ENCODE measurements at regions not wholly inside any gene's neighbourhood (a gene's known extent, or its start where the extent isn't known, plus 50 kb on each side); places are given as distances from the start of the nearest gene placed in this dataset.

- no peak for TF ChIP-seq FOXA1 (IDR thresholded peaks at IDR 0.05)
- no peak for TF ChIP-seq TARDBP (IDR thresholded peaks at IDR 0.05)
- no peak for TF ChIP-seq FOXK2 (IDR thresholded peaks at IDR 0.05)
- no peak for TF ChIP-seq SP1 (IDR thresholded peaks at IDR 0.05)
- TF ChIP-seq SUZ12 (IDR thresholded peaks at IDR 0.05), result no peak
- no peak for TF ChIP-seq HDGF (IDR thresholded peaks at IDR 0.05; ENCODE audit: borderline replicate concordance)
- TF ChIP-seq, protein P1, sequence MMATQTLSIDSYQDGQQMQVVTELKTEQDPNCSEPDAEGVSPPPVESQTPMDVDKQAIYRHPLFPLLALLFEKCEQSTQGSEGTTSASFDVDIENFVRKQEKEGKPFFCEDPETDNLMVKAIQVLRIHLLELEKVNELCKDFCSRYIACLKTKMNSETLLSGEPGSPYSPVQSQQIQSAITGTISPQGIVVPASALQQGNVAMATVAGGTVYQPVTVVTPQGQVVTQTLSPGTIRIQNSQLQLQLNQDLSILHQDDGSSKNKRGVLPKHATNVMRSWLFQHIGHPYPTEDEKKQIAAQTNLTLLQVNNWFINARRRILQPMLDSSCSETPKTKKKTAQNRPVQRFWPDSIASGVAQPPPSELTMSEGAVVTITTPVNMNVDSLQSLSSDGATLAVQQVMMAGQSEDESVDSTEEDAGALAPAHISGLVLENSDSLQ (IDR thresholded peaks at IDR 0.05), result no peak
- no peak for TF ChIP-seq L3MBTL2 (conservative IDR thresholded peaks at IDR 0.05)
- TF ChIP-seq FOXM1 (IDR thresholded peaks at IDR 0.05; ENCODE audit: borderline replicate concordance), result no peak
- TF ChIP-seq ELF4 (IDR thresholded peaks at IDR 0.05), result no peak
- no peak for TF ChIP-seq ZNF384 (IDR thresholded peaks at IDR 0.05)
- no peak for TF ChIP-seq BHLHE40 (IDR thresholded peaks at IDR 0.05; ENCODE audit: borderline replicate concordance)
These were observed 70.0 kb upstream of the IRX6 start for GRCh38 chr16:55253987-55254386.

Data from HEK293T (cell line).